COLO668 (cell line): ENCODE measurements at regions not wholly inside any gene's neighbourhood (a gene's known extent, or its start where the extent isn't known, plus 50 kb on each side); places are given as distances from the start of the nearest gene placed in this dataset.

ENCODE experiments used
- DNase-seq: peaks from one replicate; lab custom pipeline; 2025; ENCODE audit not compliant: unreplicated experiment; lab: John Stamatoyannopoulos, UW

DNA sequence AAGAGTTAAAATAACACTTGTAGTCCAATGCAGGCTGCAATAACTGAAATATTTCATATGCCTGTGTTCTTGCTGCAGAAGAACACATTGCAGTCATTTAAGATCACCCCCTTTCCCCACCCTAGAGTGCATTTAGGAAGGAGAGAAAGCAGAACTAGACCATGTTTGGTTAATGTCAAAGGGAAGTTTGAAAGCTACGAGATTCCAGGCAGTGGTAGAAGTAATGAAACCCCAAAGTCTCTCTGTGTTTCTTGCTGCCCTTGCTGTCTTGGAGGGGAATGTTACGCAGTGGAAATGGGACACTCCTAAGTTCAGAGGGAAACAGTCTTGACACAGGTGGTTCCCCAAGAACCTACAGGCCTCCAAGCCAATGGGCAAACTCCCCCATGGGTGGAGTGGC, 242.9 kb downstream of the PTEN start:
- no peak for DNase-seq

DNA sequence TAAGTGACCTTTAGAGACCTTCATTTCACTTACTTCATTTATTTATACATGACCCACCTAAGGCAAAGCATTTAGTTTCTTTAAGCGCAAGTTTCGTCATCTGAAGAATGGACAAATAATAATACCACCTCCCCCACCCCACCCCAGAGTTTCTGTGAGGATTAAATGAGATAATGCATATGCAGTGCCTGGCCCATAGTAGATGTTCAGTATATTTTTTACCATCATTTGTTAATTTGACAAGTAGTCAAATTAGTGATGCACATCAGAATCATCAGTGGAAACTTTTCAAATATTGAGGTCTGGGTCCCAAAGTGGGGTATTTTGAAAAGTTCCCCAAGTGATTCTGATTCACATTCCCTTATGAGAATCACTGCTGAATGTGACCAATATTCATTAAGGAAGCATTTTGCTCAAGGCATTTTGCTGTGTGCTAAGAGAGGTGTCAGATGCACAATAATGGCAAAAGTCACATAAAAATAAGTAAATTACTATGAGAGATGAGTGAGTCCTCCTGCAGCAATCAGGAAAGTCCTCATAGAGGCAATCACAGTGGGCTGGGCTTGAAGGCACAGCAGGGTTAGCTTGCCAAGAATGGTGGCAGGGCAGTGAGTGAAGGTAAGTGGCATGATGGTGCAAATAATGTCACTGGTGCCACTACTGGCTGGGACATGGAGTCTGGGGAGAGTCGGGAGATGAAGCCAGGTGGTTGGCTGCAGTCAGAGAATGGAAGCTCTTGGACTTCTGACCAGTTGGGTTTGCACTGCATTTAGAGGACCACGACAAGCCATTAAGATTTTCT, 244.1 kb downstream of the PTEN start:
- no peak for DNase-seq

DNA sequence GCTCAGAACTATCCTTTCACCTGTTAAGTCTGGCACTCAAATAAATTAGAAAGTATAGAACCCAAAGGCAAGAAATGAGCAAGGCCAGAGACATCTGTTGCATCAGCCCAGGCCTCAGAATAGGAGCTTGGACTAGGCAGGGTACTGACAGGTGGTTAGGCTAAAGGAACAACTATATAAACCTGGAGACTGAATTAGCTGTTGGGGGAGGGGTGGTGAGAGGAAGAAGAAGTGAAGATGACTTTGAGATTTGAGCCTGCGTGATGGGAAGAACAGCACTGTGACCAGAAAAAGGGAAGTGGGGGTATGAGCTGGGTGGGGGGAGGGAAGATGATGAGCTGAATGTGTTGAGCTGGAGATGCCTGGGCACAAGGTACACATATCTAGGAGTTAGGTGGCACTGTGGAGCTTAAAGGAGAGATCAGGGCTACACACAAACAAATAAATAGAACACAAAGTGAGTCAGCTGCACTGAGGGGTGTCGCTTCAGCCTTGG, 244.7 kb downstream of the PTEN start:
- no peak for DNase-seq

DNA sequence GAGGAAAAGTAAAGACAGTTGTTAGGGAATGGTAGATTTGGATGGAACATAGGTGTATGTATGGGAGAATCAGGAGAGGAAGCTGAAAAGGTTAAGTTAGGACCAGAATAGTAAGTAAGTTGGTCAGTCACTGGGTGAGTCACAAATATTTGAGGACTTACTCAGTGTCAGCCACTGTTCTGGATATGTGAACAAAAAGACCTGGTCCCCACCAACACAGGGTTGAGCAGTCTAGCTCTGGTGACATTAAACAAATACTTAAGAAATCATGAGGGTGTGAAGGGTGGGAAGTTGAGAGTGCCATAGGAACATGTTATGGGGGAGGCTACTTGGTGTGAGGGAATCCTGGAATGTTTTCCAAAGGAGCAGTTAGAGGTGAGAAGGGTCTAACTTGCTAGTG, 246.9 kb downstream of the PTEN start:
- no peak for DNase-seq

DNA sequence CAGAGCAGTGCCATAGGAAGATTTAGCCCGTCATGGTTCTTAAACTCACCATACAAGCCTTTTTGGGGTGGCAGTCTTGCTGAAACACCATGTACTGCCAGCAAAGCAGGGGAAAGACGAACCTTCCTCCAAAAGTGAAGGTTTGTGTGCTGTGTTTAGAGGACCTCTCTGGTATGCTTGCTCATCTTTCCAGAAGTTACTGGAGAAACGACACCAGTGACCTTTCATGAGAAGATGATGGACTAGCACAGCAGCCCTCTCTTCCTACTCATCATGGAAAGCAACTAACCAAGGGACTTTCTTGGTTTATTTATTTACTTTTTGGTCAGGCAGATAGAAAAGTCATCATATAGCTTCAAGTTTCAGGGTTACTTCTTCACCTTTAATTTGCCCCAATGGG, 247.4 kb downstream of the PTEN start:
- no peak for DNase-seq

DNA sequence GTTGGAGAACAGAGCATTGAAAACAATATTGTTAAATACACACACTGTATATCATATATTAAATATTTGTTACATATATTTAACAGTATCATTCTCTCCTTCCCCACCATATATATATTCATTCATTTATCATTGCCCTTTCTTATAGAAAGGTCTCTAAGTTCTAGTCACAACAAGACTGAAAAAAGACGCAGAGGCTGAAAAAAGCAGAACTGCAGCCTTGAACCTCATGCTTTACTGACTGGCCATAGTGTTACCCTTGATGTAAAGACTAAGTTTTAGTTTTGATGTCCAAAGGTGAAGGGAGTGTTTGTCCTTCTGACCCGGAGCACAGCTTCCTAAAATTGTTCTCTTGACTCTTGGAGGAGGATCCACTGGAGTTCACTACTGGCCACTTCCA, 247.9 kb downstream of the PTEN start:
- no peak for DNase-seq

DNA sequence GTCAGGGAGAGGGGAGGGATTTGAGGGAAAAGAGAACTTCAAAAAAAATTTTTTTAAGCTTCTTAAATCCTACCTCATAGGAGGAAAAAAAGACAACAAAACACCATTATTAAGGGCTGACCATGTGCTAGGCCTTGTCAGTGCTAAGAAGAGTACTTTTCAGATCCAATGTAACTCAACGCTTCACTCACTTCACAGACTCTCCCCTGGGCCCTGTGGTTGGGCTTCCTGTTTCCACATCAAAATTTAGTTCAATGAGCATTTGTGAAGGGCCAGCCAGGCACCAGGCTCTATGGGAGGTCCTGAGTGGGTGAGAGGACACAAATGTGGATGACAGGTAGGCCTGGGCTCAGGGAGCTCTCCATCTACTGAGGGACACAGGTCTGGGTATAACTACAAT, 249.8 kb downstream of the PTEN start:
- no peak for DNase-seq

DNA sequence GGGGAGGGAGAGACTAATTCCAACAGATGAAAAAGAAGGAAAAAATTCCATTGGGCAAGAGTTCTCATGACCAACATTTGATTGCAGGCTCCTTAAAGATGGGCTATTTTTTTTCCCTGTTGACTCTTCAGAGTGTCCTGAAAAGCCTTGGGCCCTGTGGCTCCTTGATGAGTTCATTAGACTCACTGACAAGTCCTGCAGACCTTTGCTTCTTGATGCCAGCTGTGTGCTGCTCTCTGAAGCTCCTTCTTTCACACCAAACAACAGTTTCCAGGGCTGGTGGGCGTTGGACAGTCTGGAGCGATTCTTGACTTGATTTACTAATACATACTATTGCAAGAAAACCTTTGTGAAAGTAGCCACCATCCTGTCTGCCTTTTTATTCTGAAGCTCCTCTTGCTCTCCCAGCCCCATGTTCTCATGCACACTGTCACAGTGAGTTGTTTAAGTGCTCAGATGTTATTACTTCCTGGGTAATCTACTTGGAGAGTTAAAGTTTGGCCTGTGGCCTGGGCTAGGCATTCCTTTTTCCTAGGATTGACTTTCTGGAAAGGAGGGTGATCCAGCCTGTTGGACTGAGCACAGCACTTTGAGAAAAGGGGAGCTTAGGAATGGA, 250.3 kb downstream of the PTEN start:
- no peak for DNase-seq

DNA sequence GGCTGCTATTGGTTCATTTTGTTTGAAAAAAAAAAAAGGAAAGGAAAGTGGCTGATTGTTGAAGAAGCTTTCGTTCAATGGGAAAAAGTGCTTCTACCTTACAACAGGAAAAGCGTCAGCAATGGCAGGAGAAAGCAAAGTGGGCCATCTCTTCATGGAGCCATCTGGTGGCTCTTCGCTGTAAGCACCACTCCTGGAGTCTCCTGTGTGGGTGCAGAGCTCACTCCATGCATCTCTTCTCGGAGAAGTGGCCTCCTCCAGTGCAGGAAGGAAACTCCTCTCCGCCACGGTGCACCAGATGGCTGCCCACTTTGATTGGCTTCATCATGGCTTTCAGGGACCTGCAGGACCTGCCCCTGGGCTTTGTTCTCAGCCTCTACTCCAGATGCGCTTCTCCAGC, 250.9 kb downstream of the PTEN start:
- peak; percentile 23 for DNase-seq

DNA sequence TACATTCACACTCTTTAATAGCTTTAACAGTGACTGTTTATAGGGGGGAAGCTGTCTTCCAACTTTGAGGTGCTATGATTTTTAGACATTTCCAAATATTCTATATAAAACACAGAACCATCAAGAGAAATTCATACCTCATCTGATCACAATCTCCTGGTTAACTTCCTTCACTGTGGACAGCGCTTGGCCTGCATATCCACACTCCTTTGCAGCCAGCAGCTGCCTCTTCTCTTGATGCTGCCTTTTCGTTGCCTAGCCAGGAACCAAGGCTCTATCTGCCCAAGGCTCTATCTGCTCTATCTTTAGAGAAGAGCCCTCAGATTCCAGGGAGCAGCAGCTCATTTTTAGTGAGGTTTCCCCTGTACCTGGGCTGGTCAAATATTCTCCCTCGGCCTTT, 252.0 kb downstream of the PTEN start:
- no peak for DNase-seq

DNA sequence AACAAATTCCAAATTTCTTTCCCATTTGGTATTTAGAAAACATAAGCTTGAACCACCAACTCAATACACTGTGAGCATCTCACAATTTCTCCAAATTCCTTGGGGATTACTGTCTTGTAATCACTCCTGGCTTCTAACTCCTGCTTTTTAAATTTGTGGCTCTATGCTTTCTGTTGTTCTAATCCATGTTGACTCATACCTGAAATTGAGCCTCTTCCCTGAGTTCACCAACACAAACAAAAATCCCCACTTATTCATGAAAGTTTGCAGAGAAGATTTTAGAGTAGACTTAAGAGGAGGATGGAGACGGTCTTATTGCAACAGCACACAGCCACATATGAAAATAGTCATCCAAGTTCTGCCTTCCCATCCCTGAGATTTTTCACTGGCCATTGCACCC, 252.5 kb downstream of the PTEN start:
- DNase-seq: no peak

DNA sequence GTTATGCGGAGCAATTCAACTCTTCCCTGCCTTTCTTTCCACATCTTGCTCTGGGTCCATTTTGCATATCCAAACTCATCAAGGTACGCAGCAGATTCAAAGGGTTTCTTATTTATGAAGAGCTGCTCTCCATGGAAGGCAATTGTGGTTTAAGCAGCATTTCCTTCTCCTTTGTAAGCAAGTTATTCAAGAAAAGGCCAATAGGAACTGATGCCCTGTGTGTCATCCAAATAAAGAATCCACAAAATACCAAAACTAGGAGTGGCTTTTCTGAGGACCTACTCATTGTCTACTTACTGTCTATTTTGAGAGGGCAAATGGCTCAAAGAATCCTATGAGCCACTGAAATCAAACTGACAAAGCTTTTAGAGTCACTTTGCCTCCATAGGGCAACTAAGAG, 253.1 kb downstream of the PTEN start:
- no peak for DNase-seq

DNA sequence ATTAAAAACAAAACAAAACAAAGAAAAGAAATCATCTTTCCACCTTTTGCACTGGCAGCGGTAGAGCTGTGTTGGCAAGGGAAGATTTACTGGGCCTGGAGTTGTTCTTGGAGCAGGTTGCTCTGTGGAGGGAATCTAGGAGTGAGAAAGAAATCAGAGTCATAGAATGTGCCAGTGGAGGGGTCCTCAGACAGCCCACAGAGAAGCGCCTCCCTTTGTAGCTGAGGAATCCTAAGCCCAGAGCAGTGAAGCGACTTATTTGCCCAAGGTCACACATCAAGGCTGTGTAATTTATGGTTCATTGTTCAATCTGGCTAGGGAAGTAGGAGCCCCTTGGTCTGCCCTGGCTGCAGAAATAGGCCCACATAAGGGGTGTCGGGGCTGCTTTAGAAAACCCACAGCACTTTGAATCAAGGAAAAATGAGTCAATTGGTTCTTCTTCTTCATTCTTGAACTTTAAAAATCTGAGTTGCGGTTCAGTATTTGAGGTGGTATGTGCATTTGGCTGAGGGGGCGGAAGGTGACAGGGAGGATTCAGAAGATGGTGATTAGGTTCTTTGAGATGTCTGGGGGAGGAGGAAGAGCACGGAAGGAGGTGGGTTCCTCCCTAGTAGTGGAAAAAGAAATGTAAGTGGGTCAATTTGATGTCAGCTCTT, 253.7 kb downstream of the PTEN start:
- DNase-seq: no peak

DNA sequence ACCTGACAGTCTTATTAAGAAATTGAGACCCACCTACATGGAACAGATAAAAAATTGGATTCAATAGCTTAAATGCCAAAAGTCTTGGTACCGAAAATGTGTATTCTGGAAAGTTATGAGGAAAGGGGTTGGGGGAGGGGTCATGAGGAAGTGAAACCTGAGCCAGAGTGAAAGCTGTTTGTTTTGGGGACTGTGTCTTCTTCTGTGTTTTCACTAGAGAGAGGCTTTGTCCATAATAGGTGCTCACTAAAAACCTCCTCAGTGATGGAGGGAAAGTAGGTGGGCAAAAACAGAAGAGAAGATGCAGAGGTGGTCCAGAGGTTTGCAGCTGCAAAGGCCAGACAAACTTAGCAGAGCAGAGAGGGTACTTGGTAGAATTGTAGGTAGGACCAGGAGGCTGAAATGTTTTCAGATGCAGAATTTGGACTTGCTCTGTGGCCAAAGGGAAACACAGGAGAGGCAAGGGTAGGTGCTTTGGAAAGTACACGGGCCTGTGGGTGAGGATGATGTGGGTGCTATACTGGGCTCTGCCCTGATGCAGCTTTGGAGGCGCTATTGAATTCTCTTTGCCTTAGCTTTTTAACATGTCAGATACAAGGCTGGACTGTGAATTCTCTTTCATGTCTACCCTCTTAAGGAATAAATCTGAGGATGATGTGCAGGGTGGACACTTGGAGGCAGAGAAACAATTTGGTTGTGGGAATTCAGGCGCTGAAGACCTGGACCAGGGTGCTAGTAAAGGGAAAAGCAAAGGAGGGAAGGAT, 254.6 kb downstream of the PTEN start:
- DNase-seq: no peak

DNA sequence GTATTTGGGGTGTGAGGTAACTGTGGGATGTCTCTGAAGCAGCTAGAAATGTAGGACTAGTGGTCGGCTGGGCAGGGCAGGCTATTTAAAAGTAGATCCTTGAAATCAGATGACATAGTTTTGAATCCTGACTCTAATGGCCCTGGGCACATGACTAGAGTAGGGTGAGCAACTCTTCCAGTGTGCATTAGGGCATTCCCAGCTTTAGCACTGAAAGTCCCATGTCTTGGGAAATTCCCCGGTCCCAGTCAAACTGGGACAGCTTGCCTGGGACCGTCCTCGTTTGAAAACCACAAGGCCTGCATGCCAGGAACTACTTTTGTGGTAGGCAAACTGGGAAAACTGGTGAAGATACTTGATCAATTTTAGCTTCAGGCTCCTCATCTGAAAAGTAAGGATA, 255.3 kb downstream of the PTEN start:
- no peak for DNase-seq

DNA sequence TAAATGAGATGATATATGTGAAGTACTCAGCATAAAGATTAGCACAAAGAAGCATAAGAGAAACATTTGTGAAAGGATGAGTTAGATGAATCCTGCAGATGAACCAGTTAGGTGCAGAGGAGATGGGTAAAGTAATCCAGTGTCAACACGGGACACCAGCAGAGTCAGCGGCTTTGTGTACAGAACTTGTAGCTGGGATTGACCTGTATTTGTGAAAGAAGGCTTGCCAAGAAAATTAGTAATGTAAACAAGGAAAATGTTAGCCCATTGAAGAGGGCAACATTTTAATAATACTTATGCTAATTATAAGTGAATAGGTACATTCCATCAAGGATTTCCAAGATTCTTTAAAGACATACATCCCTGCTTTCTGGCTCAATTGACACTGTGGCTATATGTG, 255.7 kb downstream of the PTEN start:
- no peak for DNase-seq

DNA sequence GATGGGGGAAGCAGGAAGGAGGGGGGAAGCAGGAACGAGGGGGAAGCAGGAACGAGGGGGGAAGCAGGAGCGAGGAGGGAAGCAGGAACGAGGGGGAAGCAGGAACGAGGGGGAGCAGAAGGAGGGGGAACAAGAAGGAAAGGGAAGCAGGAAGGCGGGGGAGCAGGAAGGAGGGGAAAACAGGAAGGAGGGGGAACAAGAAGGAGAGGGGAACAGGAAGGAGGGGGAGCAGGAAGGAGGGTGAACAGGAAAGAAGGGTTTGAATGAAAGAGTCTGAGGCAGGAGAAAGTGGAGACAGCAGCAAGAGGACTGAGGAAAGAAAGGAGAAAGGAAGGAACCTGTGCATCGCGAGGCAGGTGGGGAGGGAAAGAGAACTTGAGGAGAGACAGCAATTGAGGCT, 256.6 kb downstream of the PTEN start:
- DNase-seq: no peak

DNA sequence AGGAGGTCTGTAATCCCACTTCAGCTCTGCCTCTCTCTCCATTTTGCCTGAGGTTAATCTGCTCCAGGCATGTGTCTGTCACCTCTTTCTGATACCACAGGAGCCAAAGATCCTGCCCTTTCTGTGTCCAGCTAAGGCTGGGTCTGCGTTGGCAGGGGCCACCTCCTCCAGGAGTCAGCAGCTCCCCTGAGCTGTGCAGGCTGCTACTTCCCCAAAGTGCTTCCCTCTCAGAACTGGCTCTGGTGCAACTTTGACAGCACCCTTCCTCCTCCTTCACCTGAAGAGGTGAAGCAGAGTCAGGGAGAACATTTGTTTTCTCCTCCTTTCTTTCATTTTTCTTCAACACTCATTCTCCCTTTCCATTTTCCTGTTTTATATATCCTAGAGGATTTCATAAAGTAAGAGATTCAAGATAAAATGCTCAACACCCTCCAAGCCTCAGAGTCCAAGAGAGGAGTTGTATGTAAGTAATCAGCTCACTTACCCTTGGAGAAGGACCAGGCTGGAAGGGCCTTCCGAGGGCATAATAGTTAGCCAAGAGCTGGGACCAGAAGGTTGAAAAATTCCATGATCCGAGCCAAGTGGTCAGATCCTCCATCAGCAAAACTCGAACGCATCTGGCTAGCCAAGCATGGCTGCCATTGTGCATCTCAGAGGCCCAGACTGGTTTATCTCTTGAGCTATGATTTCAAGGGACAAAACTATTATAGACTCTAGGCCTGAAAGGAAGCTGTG, 257.3 kb downstream of the PTEN start:
- no peak for DNase-seq

DNA sequence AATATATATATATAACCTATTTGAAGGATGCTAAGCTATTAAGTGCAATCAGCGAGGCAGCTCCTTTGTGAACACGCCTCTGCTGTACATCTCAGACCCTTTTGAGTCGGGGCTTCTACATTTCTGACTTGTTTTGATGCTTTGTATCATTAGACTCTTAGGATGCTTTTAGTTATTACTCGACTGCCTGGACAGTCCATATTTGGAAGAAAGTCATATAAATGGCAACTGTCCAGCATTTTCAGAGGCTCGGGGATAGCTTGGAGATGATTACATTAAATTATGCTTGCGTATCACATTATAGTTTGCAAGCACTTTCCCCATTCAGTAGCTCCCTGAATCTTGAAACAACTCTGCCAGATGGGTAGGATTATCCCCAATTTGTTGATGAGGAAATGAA, 257.9 kb downstream of the PTEN start:
- no peak for DNase-seq

DNA sequence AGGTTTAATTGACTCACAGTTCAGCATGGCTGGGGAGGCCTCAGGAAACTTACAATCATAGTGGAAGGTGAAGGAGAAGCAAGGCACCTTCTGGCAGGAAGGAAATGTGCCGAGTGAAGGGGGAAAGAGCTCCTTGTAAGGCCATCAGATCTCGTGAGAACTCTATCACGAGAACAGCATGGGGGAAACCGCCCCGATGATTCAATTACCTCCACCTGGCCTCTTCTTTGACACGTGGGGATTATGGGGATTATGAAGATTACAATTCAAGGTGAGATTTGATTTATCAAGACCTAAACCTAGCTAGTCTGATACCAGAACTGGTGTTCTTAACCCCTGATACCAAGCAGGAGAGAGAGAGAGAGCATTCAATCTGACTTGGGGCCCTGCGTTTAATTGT, 258.7 kb downstream of the PTEN start:
- no peak for DNase-seq

DNA sequence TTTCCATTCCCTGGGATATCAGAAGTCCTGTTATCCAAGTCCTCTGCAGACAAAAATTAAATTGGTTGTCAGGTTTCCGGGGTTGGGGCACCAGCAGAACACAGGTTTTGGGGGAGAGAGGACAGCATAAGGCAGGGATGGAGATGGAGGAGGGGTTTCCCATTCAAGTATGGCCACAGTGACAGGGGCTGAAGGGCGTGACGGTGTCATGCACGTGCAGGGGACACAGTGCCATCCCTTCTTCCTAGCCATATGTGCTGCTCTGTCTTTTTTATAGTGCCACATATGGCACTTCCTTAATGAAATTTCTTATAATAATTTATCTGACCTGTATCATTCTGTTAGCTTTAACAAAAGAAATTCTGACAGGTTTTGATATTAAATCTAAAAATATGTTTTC, 259.2 kb downstream of the PTEN start:
- DNase-seq: no peak
